Fibroblast of lung (primary cell): ENCODE measurements at regions not wholly inside any gene's neighbourhood (a gene's known extent, or its start where the extent isn't known, plus 50 kb on each side); places are given as distances from the start of the nearest gene placed in this dataset.

Experiments
- DNase-seq, 2 donors: peaks; one replicate each; pipeline versions ENCODE4 v3.0.0 to v3.0.0-alpha.2; 2010; ENCODE audit warnings: low read depth in 2 of 2
- H2AFZ ChIP-seq: 2 replicates; pipeline ENCODE4 v1.5.1; 2012; ENCODE audit warnings: low read length, control low read depth, inconsistent platforms
- H3K27ac ChIP-seq: 2 replicates; pipeline ENCODE4 v1.5.1; 2011; ENCODE audit warnings: low read length, control low read depth; ENCODE audit not compliant: insufficient read depth
- H3K27me3 ChIP-seq: 2 replicates; pipeline ENCODE4 v1.5.1; 2011; ENCODE audit warnings: mild to moderate bottlenecking, low read length; ENCODE audit not compliant: control insufficient read depth, insufficient read depth
- H3K36me3 ChIP-seq: 2 replicates; pipeline ENCODE4 v1.5.1; 2011; ENCODE audit warnings: low read length; ENCODE audit not compliant: control insufficient read depth, insufficient read depth
- H3K4me1 ChIP-seq: 2 replicates; pipeline ENCODE4 v1.5.1; 2011; ENCODE audit warnings: low read length; ENCODE audit not compliant: control insufficient read depth, insufficient read depth; ENCODE audit errors: extremely low read depth
- H3K4me2 ChIP-seq: 2 replicates; pipeline ENCODE4 v1.5.1; 2011; ENCODE audit warnings: low read length, control low read depth; ENCODE audit not compliant: insufficient read depth; ENCODE audit errors: extremely low read depth
- H3K4me3 ChIP-seq, 4 experiments: fragments of 200-600 bp in 1 of 4; sonication (generic) in 1 of 4; replicated peaks in 1 of 4; 2 replicates each; pipeline ENCODE4 v1.5.1; 2011 to 2016; ENCODE audit warnings: low read length in 4 of 4, low read depth in 3 of 4, mild to moderate bottlenecking in 3 of 4, control low read depth in 2 of 4, inconsistent platforms in 1 of 4, mixed read lengths in 1 of 4; ENCODE audit not compliant: insufficient read depth in 1 of 4; ENCODE audit errors: control extremely low read depth in 1 of 4
- H3K79me2 ChIP-seq: 2 replicates; pipeline ENCODE4 v1.5.1; 2012; ENCODE audit warnings: mild to moderate bottlenecking, low read length, inconsistent platforms; ENCODE audit not compliant: control insufficient read depth, insufficient read depth
- H3K9ac ChIP-seq: 2 replicates; pipeline ENCODE4 v1.5.1; 2011; ENCODE audit warnings: mild to moderate bottlenecking, low read length, control low read depth; ENCODE audit not compliant: insufficient read depth
- H3K9me3 ChIP-seq: 2 replicates; pipeline ENCODE4 v1.5.1; 2012; ENCODE audit warnings: low read depth, low read length; ENCODE audit not compliant: control insufficient read depth, insufficient read depth
- H4K20me1 ChIP-seq: 2 replicates; pipeline ENCODE4 v1.5.1; 2011; ENCODE audit warnings: low read length; ENCODE audit not compliant: control insufficient read depth, insufficient read depth; ENCODE audit errors: extremely low read depth
- EZH2 ChIP-seq: IDR thresholded peaks from 2 replicates; pipeline ENCODE4 v1.5.1; 2012; ENCODE audit warnings: low read length, control low read depth, mild to moderate bottlenecking; ENCODE audit errors: missing control alignments
- TF ChIP-seq, protein P1 (sequence below), 2 donors: IDR thresholded peaks in 1 of 2; conservative IDR thresholded peaks in 1 of 2; 1 replicate in 1 of 2; 2 replicates in 1 of 2; pipeline ENCODE4 v1.5.1; 2011 to 2012; ENCODE audit warnings: low read length in 2 of 2, control low read depth in 1 of 2, inconsistent platforms in 1 of 2, low read depth in 1 of 2, mild to moderate bottlenecking in 1 of 2

GRCh38 chr3:34929036-34929435 is 710.3 kb upstream of the ARPP21 start:
- Histone ChIP-seq H3K9me3 (no peaks in the 10 kb centered on the region), H3K9ac (no peak overlapping the region), H3K27me3 (no peaks in the 10 kb centered on the region), H3K4me3 (no peak overlapping the region), H3K79me2 (no peaks in the 10 kb centered on the region), H4K20me1 (no peaks in the 10 kb centered on the region), H3K4me1 (no peaks in the 10 kb centered on the region), H3K4me2 (no peak overlapping the region), H3K27ac (no peak overlapping the region), H3K36me3 (no peaks in the 10 kb centered on the region), H2AFZ (no peak overlapping the region)
- TF ChIP-seq, protein P1, sequence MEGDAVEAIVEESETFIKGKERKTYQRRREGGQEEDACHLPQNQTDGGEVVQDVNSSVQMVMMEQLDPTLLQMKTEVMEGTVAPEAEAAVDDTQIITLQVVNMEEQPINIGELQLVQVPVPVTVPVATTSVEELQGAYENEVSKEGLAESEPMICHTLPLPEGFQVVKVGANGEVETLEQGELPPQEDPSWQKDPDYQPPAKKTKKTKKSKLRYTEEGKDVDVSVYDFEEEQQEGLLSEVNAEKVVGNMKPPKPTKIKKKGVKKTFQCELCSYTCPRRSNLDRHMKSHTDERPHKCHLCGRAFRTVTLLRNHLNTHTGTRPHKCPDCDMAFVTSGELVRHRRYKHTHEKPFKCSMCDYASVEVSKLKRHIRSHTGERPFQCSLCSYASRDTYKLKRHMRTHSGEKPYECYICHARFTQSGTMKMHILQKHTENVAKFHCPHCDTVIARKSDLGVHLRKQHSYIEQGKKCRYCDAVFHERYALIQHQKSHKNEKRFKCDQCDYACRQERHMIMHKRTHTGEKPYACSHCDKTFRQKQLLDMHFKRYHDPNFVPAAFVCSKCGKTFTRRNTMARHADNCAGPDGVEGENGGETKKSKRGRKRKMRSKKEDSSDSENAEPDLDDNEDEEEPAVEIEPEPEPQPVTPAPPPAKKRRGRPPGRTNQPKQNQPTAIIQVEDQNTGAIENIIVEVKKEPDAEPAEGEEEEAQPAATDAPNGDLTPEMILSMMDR (conservative IDR thresholded peaks at IDR 0.05 in 1 of 2, IDR thresholded peaks at IDR 0.05 in 1 of 2; ENCODE audit: low read depth in 1 of 2, low read length in 2 of 2), result no peak
- no peak for TF ChIP-seq EZH2
- DNase-seq, result peak in 1 of 2 donors; percentile 5

DNA sequence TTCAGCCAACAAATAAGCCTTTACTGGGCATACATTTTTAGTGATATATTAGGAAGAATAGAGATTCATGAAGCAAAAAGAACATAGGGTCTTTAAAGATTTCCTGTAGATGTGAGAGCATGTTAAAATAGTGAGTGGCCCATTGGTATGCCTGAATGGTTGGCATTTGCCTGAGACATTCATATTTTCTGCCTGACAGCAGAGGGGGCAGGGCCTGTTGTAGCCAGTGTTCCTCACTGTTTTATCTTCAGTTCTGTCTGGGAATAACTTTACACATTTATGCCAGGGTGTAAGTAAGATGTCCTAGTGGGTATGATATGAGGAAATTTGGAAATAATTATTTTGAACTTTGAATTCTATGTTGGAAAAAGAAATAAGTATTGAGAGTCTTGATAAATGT is 704.7 kb upstream of the ARPP21 start:
- no peak for DNase-seq
- Histone ChIP-seq H3K4me3 (no peak overlapping the region), H3K27ac (no peak overlapping the region), H3K79me2 (no peaks in the 10 kb centered on the region), H3K36me3 (no peaks in the 10 kb centered on the region), H3K4me1 (no peaks in the 10 kb centered on the region), H4K20me1 (no peaks in the 10 kb centered on the region), H2AFZ (no peak overlapping the region), H3K9me3 (no peaks in the 10 kb centered on the region), H3K27me3 (no peaks in the 10 kb centered on the region), H3K4me2 (no peak overlapping the region), H3K9ac (no peak overlapping the region)
- TF ChIP-seq EZH2, result no peak
- TF ChIP-seq, protein P1 (conservative IDR thresholded peaks at IDR 0.05 in 1 of 2, IDR thresholded peaks at IDR 0.05 in 1 of 2; ENCODE audit: low read depth in 1 of 2, low read length in 2 of 2), result no peak

DNA sequence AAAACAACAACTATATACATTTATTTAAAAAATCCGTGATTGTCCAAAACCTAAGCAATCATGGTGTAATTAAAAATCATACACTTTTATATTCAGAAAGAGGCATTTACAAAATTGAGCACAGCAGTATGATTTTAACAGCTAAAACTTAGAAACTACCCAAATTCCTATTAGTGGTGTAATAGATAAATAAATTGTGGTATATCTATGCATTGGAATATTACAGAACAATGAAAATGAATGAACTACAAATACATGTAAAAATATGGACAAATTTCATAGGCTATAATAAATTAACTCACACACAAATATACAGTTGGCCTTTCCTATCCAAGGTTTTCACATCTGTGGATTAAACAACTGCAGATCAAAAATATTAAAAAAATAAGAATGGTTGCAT is 700.5 kb upstream of the ARPP21 start:
- H3K4me3 ChIP-seq, result no peak overlapping the region
- no peak overlapping the region for H3K4me2 ChIP-seq
- TF ChIP-seq, protein P1 (conservative IDR thresholded peaks at IDR 0.05 in 1 of 2, IDR thresholded peaks at IDR 0.05 in 1 of 2; ENCODE audit: low read depth in 1 of 2, low read length in 2 of 2), result no peak
- no peak for TF ChIP-seq EZH2
- no peak overlapping the region for H3K9ac ChIP-seq
- no peaks in the 10 kb centered on the region for H3K36me3 ChIP-seq
- no peaks in the 10 kb centered on the region for H3K79me2 ChIP-seq
- no peak for DNase-seq
- no peaks in the 10 kb centered on the region for H3K4me1 ChIP-seq
- no peak overlapping the region for H2AFZ ChIP-seq
- no peaks in the 10 kb centered on the region for H4K20me1 ChIP-seq
- no peak overlapping the region for H3K27ac ChIP-seq
- H3K27me3 ChIP-seq, result no peaks in the 10 kb centered on the region
- H3K9me3 ChIP-seq, result no peaks in the 10 kb centered on the region
